Sigmoid colon (tissue), 4 donors: ENCODE measurements at regions not wholly inside any gene's neighbourhood (a gene's known extent, or its start where the extent isn't known, plus 50 kb on each side); places are given as distances from the start of the nearest gene placed in this dataset.

Source experiments
- CTCF ChIP-seq, 4 experiments: fragments of 450-650 bp in 3 of 4; fragments of 200-600 bp in 1 of 4; IDR thresholded peaks; one replicate each; pipeline ENCODE4 v1.5.1; 2016 to 2019; ENCODE audit warnings: antibody characterized with exemption in 4 of 4, mild to moderate bottlenecking in 3 of 4, moderate library complexity in 2 of 4
- EP300 ChIP-seq, 4 donors: sonication (generic); formaldehyde crosslinking; IDR thresholded peaks; one replicate each; pipeline ENCODE4 v1.6.1; 2017; ENCODE audit warnings: antibody characterized with exemption in 4 of 4
- POLR2AphosphoS5 ChIP-seq, 4 donors: sonication (generic); formaldehyde crosslinking; IDR thresholded peaks; one replicate each; pipeline ENCODE4 v1.6.1; 2017; ENCODE audit warnings: antibody characterized with exemption in 4 of 4

- TF ChIP-seq CTCF (IDR thresholded peaks at IDR 0.05) = no peak
- no peak for TF ChIP-seq EP300 (IDR thresholded peaks at IDR 0.05)
- TF ChIP-seq POLR2AphosphoS5 (IDR thresholded peaks at IDR 0.05) = no peak
Observed at GRCh38 chr19:31723101-31723500, 373.9 kb upstream of the TSHZ3 start.
